ENCODE measurements at regions not wholly inside any gene's neighbourhood (a gene's known extent, or its start where the extent isn't known, plus 50 kb on each side); places are given as distances from the start of the nearest gene placed in this dataset.

DNA sequence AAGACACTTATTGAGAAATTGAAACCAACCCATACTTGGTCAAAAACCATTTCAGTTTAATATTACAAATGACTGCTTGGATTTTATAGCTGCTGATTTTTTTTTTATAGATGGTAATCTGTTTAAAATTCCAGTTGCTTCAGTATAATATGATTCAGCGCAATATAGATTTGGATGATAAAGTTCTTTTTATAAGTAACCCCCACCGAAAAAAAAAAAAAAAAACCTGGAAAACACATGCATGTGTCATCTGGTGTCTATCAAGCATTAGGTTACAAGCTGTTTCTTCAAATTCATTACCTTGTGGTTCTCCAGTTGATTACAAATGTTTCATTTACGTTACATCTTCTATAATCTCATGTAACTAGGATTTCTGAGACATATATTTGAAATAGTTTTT is 356.6 kb upstream of the ROBO2 start:
- DNase-seq (ENCODE audit: low spot score) = no peak

DNA sequence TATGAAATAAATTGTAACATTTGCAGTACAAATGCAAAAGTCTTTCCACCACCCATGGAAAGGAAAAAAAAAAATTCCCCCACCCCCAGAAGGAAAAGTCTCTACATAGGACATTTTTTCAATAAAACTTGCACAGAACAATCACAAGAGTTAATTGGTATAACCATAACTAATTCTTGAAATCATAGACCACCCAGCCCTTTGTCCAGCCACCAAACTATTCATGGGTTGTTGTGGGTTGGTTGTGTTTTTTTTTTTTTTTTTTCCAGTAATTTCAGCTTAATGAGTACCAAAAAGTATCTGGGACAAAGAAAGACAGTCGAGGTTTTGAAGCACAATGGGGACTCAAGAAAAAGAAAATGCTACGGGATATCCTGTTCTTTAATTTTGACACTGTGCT is 355.0 kb upstream of the ROBO2 start:
- no peak for DNase-seq (ENCODE audit: low spot score)

DNA sequence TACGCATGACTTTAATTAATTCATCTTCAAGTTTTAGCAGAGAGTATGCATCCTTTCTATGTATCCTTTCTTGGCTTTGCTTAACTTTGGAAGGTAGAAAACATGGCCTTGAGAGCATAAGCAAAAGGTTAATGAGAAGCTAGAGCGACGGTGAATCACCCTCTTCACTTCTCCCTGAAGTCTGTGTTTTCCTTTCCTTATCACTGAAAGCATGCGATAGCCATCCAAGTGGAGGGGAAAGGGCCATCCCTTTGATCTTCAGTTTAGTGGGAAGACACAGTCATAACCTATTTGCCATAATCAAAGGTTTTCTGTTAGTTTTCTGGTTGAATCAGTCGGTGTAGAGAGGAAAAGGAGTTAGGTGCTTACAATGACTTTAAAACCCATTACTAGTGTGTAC is 354.0 kb upstream of the ROBO2 start:
- peak; percentile 34 for DNase-seq (ENCODE audit: low spot score)

DNA sequence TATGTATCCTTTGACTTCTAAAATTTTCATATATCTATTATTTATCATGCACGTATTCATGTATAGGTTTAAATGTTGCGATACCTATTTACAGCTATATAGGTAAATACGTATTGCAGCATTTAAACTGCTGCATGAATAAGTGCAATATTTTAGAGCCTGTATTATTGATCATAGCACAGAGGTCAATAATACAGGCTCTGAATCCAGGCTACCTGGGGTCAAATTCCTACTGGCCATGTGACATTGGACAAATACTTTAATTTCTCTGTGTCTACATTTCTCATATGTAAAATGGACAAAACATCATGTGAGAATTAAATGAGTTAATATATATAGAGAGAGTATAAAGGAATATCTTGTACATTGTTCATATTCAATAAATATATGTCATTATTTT is 352.9 kb upstream of the ROBO2 start:
- no peak for DNase-seq (ENCODE audit: low spot score)

DNA sequence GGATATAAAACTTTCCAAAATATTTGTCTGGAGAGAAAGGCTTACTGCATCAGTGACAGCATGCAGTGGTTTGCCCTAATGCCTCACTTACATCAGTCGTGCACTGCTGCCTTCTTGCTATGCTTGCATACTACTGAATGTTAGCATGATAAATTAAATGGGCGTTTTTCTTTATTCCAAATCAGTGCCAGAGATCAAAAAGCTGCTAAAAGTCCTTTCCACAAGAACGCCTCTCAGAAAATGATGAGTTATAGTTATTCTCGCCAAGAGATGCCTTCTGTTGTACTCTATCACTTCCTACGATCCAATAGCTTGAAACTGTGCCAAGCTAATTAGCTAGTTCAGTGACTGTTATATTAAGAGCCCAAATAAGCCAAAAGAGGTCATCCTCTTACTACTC is 345.8 kb upstream of the ROBO2 start:
- no peak for DNase-seq (ENCODE audit: low spot score)

DNA sequence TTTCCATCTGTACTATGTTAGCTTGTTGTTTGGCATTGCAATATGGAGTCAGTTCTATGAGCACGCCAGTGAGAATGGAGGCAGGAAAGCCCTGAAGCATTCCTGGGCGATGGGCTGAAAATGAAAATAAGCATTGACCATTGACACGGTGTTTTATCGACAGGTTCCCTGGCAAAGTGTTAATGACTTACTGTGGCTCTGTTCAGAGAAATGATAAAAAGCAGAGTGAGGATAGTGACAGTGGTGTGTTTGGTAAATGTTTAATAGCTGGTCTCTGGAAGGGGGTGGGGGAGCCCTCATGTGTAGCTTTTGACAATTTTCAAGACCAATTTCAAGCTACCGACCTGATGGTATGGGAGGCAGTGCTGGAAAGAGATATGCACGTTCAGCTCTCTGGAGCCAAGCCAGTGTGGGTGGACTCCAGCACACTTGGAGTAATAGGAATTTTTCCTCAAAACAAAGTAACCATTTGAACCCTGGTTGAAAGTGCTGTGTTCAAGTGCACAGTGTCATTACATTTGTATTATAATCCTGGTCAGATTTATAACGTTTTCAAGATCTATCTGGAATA is 341.7 kb upstream of the ROBO2 start:
- DNase-seq (ENCODE audit: low spot score) = no peak

DNA sequence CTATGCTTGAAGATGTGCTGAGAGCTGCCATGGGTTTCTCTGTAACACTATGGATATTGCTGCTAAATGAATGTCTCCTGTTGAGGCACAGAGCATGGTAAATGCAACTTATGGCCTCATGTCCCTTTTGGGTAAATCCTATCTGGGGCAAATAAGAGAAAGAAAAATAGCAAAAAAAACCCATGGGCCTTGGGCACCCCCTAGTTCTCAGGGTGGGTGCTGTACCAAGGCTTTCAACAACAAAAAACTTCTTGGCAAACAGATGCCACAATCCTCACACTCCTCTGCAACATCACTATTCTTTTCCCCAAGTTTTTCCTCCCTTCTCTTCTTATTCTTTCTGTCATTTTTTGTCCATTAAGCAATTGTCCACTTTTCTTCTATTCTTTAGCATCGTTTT is 340.1 kb upstream of the ROBO2 start:
- DNase-seq (ENCODE audit: low spot score) = no peak

DNA sequence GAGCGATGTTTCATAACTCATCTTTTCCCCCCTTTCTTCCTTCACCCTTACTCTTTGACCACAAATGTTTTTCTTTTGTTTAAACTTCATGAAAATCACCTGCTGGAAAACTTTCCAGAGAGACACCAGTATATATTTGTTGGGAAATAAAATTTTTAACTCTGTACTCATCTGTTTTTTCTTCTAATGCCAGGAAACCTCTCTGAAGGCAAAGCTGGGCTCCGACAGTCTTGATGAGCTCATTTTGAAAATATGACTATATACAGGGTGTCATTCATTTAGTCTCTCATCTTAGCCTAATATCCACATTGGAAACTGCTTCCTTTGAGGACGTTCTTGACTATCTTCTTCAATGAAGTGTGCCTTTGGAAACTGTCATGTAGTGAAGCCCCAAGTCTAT is 339.6 kb upstream of the ROBO2 start:
- no peak for DNase-seq (ENCODE audit: low spot score)

DNA sequence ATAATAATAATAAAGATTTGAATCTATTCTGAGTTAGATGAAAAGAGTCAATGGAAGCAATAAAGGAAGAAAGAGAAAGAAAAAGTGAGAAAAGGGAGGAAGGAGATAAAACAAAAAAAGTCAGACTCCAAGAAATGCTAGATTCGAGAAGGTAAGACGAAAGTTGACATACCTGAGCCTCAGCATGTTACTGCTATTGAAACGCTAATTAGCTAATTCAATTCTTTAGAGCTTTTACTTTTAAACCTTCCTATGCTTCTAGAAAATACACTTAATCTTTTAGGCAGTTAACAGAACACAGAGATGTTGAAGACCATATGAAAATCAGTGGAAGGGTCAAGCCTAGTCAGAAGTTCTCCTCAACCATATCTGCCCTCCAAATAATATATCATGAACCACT is 337.2 kb upstream of the ROBO2 start:
- DNase-seq (ENCODE audit: low spot score) = no peak

DNA sequence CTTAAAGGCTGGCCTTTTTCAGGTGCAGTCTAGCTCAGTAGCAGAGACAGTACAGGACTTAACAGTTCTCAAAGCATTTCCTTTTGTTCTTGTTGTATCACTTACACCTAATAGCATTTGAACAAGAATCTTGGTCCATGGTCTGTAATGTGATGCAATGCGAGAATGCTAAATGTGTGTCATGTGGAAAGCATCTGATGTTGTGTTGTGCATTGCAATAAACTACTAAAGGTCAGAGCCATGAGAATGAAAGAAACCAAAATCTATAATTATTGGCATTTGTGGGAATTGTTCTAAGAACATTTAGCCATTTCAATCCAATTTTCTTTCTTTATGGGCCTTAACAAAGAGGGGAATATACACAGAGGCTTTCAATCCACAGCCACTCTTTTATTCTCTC is 324.5 kb upstream of the ROBO2 start:
- no peak for DNase-seq (ENCODE audit: low spot score)

DNA sequence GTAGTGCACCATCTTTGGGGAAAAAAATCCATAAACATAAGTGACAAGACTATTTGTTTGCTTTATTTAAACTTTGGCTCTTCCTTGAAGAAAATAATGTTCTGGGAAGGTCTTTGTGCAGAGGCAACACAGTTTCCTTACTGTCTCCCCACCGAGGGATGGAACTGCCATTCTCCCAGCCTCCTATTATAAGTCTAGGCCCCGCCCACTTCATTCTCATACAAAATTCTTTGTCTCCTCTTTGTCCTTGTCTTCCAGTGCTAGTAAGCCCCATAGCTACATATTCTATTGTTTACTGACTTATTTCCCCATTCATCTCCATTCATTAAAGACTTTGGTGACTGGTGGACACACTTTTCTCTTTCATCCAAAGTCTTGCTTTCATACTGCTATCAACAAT is 316.5 kb upstream of the ROBO2 start:
- DNase-seq (ENCODE audit: low spot score) = no peak

DNA sequence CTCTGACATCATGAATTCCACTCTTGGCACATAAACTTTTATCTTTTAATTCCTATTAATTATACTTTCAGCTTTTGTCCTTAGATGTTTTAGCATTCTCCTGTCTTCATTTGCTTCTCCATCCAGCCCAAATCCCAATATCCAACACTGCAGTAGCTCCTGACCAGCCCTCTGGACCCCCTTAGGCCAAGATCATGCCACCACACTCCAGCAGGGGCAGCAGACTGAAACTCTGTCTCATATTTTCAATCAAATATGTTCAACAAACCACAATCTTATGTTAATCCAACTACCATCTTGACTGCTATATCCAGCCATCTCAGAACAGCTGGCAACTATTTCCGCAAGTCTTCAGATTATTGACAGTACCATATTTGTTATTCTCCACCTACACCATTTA is 315.8 kb upstream of the ROBO2 start:
- no peak for DNase-seq (ENCODE audit: low spot score)

DNA sequence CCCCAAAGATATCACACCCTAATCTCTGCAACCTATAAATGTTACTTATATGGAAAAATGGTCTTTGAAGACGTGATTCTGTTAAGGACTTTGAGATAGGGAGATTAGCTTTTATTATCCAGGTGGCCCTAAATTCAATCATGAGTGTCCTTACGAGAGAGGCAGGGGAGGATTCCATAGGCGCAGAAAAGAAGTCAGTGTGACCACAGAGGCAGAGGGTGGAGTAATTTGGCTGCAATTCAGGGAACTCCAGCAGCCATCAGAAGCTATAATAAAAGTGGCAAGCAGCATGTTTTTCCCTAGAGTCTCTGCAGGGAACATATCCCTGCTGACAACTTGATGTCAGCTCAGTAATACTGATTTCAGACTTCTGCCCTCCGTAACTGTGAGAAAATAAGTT is 315.2 kb upstream of the ROBO2 start:
- DNase-seq (ENCODE audit: low spot score) = peak; percentile 26

DNA sequence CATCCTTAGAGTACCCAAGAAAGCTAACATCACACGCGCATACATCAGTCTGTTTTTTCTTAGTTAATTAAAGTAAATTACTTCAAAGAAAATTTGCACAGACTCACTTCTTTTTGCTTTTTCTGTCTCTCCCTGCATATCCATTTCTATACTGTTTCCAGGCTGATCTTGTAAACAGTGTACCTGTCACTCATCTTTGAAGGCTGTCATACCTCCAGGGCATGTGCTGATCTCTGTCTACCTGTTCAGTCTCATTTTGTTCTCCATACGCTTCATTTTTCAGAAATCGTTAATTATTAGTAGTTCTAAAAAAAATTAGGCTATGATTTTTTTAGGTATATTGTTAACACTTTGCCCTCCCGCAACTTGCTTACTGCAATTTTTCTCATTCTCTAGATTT is 313.9 kb upstream of the ROBO2 start:
- DNase-seq (ENCODE audit: low spot score) = no peak

DNA sequence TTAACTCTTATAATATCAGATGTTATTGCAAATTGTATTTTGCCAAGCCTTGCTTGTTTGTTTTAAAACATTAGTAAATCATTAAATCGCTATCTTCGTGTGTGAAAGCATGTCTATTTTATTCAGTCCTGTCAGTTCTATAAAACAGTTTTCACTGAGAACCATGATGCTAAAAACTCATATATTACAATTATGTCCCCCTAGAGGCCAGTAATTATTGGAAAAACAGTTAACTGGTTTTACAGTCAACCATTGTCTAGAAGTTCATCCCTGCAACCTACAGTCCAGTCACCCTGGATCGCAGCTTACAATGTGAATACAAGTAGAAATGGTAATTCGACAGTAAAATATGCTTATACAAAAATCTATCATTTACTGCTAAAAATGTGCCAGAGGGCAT is 311.5 kb upstream of the ROBO2 start:
- no peak for DNase-seq (ENCODE audit: low spot score)

DNA sequence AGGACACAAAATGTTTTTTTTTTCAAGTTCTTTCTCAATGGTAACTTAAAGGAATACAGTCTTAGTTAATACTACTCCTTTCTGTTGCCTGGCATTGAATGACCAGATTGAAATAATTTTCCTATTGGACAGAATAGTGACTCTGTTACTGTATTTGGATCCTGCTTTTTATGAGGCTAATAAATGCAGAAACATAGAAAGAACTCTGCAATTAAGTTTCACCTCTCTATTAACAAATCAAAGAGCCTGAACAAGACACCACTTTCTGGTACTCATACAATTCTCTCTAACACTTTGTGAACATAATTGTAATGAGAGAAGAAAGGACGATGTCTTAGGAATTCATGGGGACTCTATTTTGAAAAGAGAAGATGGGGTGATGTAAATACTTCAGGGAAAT is 308.4 kb upstream of the ROBO2 start:
- no peak for DNase-seq (ENCODE audit: low spot score)

DNA sequence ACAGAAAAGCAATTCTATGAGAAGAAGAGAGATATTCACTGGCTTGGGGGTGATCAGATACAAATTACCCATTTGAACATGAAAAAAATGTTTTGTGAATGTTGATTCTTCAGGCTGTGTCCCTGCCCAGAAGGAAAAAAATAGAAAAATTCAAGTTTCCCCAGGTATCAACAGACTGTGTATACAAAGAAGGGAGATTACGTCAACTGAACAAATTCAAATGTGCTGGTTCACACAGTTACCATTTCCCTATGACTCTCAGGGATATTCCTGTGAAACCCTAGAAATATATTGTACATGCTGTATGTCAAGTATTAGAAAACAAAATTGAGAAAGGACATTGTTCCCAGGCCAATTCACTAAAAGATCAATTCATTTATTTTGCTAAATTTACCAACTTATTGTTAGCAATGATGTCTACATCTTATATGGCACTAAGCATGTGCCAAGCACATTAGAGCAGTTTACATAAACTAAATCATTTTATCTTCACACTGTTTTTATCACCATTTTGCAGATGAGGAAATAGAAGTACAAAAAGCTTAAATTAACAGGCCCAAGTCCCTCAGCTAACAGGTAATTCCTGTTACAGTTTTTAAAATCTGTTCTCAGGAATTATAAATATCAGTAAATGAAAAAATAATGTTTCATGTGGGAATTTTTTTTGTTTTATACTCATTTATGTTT is 306.7 kb upstream of the ROBO2 start:
- DNase-seq (ENCODE audit: low spot score) = no peak

DNA sequence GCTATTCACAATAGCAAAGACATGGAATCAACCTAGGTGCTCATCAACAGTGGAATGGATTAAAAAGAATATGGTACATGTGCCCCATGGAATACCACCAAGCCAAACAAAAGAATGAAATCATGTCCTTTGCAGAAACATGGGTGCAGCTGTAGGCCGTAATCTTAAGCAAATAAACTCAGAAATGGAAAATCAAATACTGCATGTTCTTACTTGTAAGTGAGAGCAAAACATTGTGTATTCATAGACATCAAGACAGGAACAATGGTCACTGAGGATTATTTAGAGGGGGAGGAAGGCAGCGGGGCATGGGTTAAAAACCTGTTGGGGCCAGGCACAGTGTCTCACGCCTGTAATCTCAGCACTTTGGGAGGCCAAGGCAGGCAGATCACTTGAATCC is 304.7 kb upstream of the ROBO2 start:
- DNase-seq (ENCODE audit: low spot score) = no peak

DNA sequence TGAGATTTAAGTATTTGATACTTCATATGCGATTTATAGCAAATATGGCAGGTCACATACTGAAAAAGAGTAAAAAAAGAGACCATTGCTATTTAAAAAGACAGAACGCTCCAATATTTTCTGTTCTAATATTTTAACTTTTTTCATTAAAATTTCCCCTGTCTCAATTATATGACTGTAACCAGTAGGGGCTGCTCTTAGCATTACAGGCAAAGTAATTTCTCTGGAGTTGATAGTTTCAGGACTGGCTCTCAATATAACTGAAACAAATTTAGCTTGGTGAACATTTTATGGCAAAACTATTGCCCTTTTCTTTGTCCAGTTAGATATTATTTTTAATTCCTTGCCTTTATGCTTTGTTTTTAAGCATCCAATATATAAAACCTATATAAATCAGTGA is 286.3 kb upstream of the ROBO2 start:
- peak; percentile 29 for DNase-seq (ENCODE audit: low spot score)

DNA sequence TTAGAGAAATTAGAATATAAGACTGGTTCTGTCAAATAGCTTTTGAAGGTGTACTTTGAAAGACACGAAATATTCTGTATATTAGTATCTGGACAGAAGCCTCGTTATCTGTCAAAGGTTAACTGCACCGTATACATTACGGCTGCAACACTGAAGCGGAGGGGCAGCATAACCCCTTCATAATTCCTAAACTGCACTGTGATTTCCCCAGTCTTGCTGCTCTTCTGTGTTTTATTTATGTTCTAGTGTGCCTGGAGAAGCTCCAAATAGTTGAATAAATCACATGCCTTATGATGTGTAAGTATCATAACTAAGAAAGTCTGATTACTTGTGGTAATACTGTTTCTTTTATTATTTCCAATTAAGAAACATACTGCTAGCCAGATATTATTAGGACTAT is 285.7 kb upstream of the ROBO2 start:
- DNase-seq (ENCODE audit: low spot score) = no peak

DNA sequence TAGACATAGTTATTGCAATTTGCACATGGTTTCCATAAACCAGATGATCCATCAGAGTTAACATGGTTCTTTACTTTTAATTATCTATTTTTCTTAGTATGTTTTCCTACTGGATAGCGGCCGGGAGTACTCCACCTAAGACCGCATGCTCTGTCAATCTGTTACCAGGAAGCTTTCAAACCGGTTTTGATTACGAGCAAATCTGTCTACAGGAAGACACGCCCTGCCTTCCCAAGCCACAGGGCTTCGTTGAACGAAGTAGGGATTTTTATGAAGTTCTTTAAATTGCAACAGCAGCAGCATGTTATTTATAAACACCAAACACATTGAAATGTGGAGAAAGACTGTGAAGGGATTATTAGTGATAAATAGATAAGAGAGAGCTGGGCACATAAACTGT is 283.3 kb upstream of the ROBO2 start:
- peak; percentile 56 for DNase-seq (ENCODE audit: low spot score)

DNA sequence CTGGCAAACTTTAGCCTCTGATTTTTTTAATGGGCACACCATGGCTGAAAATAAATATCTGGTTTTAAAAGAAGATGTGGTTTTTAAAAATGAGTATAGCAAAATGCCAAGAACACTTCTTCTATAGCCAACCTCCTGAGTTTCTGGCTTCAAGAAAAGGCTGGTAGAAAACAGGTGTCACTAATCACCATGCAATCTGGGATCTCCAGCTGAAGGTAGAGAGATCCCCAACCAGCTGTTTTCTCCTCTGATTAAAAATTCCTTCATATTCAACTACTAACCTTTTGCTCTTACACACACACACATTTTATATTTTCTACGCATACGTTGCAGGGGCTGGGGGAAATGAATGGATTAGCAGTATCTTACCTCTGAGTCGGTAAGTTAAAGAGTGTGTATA is 279.6 kb upstream of the ROBO2 start:
- no peak for DNase-seq (ENCODE audit: low spot score)

DNA sequence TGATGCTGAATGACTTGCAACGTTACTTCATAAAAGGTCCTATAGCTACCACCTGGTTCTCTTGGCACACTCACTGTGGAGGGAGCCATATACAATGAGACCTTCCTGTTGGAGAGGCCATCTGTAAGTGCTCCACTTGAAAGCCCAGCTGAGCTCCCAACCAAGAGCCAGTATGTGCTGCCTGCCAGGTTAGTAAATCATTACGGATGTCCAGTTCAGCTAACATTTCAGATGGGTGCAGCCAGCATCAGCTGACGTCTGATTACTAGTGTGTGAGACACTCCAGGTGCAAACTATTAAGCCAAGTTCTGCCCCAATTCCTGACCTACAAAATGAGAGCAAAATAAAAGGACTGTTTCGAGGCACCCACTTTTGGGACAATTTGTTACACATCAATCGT is 274.4 kb upstream of the ROBO2 start:
- DNase-seq (ENCODE audit: low spot score) = no peak

DNA sequence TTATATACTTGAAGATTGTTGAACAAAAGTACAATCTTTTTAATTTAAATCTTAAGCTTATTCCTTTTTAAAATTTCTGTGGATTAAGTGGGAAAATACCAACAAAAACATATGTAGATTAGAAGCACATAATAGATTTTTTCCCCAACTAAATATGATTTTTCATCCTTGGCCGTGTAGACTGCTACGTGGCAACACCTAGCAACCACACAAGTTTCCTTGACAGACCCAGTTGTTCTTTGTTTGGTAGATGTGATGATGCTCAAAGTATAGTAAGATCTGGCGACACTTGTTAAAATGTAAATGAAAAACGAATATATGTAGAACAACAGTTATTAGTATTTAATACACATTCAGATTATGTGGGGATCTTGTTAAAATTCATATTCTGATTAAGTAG is 271.0 kb upstream of the ROBO2 start:
- DNase-seq (ENCODE audit: low spot score) = no peak

Measured in HT-29 (cell line).